ENCODE measurements at regions not wholly inside any gene's neighbourhood (a gene's known extent, or its start where the extent isn't known, plus 50 kb on each side); places are given as distances from the start of the nearest gene placed in this dataset.
"Not testable (repeated sequence)": the region's sequence is repeated elsewhere in the genome, so short reads cannot be mapped to it uniquely, and the experiment has no call there.

DNA sequence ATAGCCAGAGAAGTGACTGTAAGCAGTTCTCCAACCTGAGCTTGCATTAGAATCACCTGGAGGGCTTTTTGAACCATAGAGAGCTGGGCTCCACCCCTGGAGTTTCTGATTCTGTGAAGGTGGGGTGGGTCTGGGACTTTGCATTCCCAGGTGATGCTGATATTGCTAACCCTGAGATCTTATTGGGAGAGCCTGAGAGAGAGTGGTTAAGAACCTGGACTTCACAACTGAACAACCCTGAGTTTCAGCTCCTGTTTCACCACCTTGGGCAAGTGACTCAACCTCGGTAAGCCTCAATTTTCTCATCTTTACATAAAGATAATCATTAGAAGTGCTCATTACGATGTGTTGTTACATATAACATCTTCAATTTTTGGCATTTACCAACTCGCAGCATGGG is 498.6 kb downstream of the EBF1 start:
- no peak for DNase-seq

DNA sequence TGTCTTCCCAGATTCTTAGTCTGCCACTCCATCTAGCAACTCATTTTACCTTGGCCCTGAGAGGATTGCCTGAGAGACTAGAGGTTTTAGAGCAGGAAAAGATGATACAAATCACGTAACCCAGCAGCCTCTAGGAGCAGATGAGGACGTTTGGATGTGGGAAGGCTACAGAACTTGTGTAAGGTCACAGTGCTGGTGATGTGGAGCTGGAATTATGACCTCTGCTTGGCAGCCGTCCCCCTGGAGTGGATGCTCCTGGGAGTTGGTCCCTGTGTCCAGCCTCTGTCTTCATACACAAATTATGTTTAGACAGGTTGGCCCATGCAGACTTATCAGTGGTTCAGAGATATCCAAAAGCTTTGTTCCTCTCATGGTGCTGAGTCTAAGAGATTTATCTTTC is 499.0 kb downstream of the EBF1 start:
- DNase-seq, result no peak

DNA sequence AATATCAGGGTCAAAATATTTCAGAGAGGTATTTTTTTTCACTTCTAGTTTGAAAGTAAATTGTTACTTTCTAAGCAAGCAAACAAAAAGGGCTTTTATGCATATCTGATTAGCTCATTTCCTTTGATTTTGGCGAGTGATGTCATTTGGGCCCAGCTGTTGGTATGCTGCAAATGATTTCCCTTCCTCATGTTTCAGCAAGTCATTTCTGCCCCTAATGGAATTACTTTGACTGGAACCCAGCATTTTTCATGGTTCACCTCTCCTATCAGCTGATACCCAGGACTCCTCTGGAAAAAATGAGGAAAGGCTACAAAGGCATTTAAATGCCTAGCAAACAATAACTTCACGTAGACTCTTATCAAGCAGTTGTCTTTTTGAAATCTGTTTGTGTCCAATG is 500.6 kb downstream of the EBF1 start:
- DNase-seq, result no peak

DNA sequence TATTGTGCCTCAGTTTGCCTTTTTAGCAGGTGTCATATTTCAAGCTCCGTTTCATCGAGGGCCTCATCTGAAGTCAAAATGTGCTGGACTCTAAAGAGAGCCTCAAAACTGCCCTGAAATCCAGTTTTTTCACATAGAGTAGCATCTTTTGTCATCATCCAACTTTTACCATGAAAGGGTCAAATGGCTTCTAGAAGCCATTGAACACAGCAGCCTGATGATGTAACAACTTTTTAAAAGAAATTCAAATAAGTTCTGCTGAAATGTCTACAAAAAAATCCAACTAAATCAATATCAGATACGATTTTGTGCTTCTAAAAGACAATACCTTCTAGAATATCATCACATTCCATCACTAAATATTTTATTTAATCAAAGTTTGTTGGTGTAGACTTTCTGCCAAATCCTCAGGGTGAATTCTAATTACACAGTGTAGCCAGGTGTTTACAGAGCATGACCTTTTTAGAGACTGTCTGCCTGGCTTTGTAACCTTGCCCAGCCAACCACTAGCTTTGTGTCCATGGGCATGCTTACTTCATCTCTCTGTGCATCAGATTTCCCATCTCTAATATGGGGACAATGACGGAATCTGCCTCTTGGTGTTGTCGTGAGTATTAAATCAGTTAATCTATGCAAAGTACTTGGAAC is 505.0 kb downstream of the EBF1 start:
- no peak for DNase-seq

DNA sequence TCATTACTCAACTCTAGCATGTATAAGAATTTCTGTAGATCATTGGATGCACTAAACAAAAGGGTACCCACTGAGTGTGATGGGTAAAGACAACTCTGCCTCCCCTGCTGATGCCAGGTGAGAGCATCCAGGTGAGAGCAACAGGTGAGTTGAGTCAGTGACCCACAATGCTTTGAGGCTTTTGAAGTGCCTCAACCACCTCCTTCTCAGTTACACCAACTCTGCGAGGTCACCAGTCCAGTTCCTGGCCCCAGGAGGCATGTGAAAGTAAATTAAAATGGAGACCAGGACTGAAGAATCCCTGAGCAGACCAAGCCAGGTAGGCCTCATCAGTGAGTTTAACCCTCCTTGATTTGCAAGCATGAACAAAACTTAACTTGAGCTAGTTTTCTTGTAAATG is 505.8 kb downstream of the EBF1 start:
- DNase-seq, result no peak

DNA sequence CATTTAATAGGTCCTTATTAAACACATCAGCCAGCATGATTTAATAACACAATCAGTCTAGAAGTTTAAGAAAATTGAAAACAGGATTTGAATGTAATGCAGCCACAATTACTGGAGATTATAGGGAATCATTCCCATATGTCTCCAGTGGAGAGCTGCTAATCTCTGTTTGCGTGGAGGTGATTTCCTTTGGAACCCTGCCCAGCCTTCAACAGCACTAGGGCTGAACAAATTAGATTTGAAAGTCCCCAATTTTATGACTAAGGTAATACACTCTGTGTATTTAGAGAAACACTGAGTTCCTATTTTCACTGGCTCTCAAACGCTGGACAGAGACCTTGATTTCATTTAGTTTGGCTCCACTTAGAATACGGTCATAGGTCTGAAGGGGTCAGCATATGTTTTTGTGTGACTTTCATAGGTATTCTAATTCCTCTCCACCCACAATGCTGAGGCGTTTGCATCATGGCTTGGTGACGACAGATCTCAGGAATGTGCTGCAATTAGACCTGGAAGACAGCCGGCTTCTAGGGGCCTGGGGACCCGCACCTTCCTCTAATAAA is 508.3 kb downstream of the EBF1 start:
- peak; percentile 64 to 84 for DNase-seq

DNA sequence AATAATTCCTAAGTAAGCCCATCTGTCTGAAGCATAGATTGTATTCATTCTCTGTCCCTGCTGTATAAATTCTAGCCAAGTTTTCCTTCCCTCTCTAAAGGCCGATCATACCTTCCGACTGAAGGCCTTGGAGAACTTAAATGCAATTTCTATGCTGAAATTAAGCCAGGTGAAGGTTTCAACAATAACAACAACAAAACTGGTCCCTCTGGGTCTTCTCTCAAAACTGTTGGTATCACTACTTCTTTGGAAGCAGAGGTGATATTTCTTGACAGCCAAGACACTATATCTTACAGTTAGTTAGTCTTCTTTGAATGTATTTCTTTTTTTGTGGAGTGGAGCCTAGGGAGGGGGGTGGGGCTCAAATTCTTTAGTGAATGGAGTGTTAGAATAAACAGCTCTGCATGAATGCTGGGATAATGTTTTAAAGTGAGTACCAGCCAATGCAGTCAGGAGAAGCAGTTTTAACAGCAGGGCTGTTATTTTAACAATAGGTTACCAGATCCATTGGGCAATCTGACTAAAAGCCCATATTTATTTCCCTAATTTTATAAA is 508.9 kb downstream of the EBF1 start:
- DNase-seq, result no peak

DNA sequence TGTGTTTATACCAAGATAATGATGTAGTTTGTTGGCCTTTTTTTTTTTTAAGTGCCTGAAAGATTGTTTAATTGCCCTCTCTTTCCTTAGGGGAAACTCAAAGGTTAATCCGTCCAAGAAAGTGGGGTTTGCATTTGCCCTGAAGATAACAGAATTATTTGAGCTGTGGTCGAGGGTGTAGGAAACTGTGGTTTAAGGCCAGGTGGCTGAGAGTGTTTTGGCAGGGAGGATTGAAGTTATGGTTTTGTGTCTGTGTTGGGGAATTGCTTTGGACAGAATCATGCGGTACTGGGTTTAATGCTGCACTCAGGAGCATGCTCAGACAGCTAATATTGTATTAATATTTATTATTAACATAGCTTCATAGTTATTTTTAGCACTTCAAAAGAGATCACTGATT is 509.8 kb downstream of the EBF1 start:
- no peak for DNase-seq

DNA sequence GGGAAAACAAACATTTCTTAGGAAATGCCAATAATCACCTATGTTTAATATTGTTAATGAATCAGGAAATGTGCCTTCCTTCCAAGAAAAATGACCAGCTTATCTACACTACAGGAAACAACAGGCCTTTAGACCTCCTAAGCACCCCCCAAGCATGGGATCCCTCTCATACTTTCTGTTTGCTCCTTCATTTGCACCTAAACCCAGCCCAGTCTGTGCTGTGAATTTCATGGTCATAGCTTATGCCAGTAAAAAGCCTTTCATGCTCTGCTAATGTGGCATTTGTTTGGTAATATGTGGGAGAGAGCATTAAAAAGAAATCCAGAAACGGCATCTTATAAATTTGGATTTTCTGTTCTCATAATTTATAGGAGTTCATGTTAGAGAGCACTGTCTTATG is 511.1 kb downstream of the EBF1 start:
- no peak for DNase-seq

DNA sequence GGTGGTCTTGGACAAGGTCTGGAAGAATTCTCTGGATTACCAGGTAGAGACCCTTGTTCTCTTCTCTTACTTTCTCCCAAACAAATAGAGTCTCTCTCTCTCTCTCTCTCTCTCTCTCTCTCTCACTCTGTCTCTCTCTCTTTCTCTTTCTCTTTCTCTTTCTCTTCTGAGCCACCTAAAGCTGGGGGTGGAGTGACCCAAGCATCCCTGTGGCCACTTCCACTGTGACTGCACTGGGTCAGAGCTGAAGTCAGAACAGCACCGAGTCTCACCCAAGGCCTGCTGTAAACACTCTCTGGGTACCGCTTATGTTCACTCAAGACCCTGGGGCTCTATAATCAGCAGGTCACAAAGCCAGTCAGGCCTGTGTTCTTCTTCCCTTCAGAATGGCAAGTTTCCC is 513.7 kb downstream of the EBF1 start:
- DNase-seq, result no peak

DNA sequence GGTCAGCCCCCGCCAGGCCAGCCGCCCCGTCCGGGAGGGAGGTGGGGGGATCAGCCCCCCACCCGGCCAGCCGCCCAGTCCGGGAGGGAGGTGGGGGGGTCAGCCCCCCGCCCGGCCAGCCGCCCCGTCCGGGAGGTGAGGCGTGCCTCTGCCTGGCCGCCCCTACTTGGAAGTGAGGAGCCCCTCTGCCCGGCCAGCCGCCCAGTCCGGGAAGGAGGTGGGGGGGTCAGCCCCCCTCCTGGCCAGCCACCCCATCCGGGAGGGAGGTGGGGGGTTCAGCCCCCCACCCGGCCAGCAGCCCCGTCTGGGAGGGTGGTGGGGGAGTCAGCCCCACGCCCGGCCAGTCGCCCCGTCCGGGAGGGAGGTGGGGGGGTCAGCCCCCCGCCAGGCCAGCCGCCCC is 517.0 kb downstream of the EBF1 start:
- not testable (repeated sequence) for DNase-seq

DNA sequence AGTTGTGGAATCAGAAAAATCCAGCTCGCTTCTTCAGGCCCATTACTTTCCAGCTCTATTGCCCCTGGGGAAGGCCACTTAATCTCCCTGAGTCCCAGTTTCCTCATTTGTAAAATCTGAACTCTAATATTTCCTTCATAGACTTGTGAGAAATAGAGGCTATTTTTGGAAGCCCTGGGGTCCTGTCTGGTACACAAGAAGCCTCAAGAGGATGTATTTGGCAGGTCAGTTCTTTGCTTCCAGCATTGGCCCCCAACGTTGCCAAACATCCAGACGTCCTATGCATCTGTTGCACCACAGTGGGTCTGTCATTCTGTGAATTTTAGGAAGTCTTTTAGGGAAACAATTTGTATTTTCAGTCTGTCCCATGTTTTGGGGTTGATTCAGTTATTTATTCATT is 525.9 kb downstream of the EBF1 start:
- no peak for DNase-seq

DNA sequence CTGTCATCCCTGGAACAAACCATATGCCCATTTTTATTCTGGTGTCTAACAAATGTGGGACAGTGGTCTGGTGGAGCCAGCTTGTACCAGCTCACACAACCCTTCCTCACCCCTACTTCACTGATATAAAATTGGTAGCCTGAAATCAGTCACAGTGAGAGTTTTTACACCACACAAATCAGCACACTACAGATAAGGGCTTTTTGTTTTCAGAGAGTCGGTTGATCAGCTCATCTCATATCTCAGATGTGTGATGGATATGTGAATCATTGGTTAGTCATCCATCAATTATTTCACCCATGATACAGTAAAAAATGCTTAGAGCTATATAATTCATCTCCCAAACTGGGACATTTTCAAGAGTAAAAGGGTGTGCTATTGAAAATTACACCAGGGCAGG is 529.2 kb downstream of the EBF1 start:
- DNase-seq, result no peak

DNA sequence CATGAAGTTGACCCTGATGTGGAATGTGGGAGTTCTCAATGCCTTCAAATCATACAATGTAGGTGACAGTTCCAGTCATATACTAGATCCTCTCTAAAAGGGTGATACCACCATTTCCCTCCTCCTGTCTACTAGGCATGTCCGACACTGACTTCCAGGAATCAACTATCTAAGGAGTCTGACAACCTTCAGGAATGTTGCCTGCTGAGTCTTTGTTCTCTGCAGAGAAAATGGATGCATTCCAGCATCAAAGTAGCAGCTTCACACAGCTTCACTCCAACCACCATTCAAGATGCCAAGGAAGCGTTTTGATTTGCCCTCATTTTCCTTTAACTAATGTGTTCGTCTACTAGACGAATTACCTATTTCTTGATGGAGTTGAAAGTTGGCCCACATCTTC is 530.2 kb downstream of the EBF1 start:
- DNase-seq, result no peak

DNA sequence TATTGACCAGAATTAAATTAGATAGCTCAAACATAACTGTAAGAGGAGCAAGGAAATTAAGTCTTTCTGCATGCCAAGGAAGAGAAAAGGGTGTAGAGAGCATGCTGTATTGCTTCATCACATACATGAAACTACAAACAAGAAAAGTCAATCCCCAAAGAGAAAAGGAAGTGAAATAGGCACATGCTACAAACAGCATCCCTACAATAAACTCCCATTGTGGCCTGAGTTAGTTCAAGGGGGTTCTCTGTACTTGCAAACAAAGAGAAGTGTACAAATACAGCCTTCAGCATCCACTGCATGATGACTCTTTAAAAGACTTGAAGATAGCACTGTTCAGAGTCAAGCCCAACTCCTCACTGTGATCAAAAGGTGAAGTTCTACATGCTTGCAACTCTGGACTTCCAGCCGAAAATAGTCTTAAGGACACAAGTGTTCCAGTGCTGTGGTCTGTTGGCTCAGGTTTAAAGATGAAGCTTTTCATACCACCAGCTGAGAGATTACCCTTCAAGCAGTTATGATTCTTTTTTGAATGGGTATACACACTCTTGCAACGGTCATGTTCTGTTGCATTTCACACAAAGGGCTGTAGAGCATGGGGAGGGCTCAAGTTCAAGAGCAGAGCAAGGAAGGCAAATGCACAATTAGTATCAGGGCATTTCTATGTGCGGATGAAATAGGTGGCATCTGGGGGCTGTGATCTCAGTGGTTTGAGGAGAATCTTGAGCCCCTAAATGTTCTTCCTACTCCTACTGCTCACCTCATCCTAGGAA is 534.5 kb downstream of the EBF1 start:
- DNase-seq, result no peak

DNA sequence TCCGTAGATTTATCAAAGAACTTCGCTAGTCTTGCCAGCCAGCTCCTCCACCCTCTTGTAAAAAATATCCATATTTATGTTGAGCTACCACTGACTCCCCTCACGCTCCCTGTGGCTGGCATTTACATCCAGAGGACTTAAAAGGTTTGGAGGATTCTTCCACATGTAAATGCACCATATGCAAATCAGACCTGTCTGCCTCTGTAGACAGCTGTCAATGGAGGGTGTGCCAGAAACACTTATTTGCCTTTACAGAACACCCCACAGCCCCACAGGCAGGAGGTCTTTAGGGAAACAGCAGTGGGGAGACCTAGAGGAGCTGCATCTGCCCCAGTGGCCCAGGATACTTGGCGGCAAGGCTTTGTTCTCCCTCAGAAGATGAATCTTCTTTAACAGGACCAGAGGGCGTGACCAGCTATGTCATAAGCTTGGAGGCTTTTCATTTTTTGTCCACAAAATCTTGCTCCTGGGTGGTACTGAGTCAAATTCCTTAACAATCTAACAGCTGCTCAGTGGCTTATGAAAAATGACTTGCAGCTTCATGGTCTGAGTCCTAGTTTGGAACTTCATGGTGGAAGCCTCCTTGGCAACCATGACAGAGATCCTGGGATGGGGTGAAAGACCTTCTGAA is 535.8 kb downstream of the EBF1 start:
- no peak for DNase-seq

DNA sequence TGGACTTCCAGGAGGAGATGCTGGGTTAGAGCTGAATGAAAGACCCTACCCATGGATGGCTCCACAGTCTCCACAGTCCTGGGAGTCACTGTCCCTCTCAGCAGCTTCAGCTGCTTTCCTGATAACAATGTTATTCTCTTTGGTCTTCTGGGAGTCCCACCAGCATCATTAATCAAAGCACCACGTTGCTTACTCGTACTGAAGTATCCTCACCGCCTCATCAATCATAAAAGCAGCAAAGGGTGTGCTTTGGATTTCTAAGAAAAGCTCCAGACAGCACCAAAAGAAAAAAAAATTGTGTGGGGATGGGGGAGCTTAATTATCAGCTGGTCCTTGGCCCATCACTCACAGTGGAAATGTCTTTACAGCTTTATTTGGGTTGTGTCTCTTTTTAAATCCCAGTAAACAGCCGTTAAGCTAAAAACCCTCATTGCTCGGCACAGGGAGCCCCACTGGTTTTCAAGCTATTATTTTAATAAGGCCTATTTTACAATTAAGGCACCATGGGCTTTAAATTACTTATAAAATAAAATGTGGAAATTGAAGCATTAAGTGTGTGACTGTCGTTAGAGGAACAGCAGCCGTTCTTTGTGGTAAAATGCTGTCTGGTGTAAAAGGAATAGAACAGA is 538.0 kb downstream of the EBF1 start:
- DNase-seq, result no peak

DNA sequence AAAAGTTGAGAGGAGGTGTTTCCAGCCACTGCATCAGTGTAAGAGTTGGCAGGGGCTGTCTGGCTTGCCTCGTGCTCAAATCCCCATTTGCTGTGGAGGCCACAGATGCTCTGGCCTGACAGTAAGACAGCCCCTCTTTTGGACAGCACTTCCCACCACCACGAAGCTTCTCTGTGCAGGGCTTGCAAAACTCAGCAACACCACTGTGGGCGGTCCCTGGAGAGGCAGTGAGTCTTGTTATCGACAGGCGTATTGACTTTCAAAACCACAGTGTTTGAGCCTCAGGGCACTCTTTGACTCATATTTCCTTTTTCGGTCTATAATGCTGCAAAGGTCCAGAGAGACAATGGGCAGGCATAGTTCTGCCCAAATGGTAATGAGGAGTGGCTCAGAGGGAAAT is 539.5 kb downstream of the EBF1 start:
- DNase-seq, result peak; percentile 12 to 20

DNA sequence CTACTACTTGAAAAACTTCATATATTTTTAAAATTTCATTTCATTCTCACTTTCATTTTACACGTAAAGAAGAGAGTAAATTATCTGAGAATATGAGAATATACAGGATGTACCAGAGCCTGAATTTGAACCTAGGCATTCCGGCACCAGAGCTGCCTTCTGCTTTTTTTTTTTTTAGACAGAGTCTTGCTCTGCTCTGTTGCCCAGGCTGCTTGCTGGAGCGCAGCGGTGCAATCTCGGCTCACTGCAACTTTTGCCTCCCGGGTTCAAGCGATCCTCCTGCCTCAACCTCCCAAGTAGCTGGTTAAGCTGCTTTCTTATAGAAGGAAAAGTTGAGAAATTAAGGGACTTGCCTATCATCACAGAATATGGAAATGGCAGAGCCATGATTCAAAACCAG is 540.1 kb downstream of the EBF1 start:
- DNase-seq, result no peak

DNA sequence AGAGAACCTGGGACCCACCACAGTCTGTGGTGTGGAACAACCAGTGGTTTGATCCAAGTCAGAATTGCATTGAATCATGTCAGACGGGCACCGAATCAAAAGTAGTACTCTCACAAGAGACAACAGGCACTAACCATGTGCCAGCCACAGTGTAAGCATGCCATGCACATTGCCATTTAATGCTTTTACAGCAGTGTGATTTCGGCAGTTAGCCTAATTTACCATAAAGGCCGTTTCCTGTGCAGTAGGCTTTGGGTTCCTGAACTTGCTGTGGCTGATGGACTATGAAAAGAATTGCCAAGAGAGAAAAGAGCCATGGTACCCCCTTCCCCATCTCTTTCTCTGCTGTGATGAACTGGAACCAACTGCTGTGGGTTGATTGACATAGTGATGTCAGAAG is 540.6 kb downstream of the EBF1 start:
- no peak for DNase-seq

DNA sequence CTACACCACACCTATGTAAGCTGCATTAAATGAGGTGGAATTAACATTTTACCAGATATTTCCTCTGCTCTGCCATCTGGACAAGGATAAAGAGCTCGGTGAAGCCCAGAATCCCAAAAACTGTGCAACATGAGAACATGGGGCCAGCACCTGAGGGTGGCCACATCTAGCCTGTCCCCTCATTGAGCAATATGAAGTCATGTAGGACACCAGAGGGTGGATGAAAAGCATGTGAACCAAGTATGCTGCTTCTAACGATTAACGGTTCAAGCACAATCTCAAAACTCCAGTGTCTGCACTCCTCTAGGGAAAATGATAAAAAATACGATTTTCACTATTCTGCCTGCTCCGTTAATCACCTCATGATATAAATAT is 545.8 kb downstream of the EBF1 start:
- DNase-seq, result no peak

DNA sequence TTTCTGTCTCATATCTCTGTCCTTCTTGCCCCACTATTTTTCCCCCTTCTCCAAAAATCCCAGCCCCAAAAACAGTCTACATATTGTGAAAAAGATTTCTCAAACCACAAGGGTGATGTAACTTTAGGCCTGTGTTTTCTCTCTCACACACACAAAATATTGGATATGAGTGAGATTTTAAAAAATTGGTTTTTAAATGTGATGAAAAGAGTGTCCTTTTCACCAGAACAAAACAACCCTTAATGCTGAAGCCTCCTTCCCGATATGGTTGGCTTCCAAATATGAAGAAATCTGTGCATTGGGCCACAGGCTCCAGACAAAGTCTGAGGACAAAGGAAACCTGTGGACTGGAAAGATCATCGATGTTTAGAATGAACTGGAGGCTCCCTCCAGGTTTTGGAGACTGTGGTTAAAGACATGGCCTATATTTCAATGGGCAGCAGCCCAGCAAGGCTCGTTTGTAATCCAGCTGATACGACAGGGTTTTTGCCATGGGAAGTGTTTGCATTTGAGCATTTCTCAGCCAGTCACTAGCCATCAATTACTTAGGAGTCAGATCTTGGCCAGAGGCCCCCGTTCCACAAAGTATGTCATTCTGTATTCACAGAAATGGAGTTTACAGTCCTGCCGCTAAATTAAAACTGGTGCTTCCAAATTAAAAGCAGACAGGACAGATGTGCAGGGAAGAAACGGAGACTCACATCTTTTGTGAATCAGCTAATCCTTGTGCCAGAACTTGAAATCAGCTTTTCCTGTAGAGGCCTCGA is 546.3 kb downstream of the EBF1 start:
- no peak for DNase-seq

DNA sequence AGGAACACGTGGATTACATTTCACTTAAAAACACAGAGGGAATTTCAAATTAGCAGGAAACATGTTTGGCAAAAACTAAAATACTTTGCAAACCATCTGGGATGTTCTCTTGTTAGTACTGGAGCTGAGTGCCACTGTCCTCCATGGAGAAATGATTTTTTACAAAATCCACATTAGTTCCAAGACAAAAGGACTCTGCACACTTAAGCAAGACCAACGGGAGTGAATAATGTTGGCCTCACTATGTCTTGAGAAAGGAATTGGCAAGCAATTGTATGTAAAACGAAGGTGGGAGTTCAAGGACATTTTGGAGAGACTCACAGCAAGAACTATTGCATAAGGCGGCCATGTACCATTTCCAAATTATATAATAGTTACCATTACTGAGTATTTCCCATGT is 547.5 kb downstream of the EBF1 start:
- DNase-seq, result no peak

All from NCI-H2081 (cell line).